Activated CD8-positive, alpha-beta memory T cell treated with anti-CD3 and anti-CD28 coated beads, Interleukin-2, amount 50 U/mL, for 48 hours (primary cell): ENCODE measurements at regions not wholly inside any gene's neighbourhood (a gene's known extent, or its start where the extent isn't known, plus 50 kb on each side); places are given as distances from the start of the nearest gene placed in this dataset.

Experiments used
- DNase-seq: peaks from one replicate; pipeline ENCODE4 v3.0.0-alpha.2; 2020

- DNase-seq: no peak
Observed at GRCh38 chr18:33805592-33805991, 227.6 kb downstream of the ASXL3 start.

GRCh38 chr18:33804258-33804657 is 226.2 kb downstream of the ASXL3 start:
- DNase-seq: no peak

- no peak for DNase-seq
Observed at GRCh38 chr18:33803636-33804035, 225.6 kb downstream of the ASXL3 start.

GRCh38 chr18:33802955-33803354 is 224.9 kb downstream of the ASXL3 start:
- DNase-seq: no peak
